GM12865 (cell line): ENCODE measurements at regions not wholly inside any gene's neighbourhood (a gene's known extent, or its start where the extent isn't known, plus 50 kb on each side); places are given as distances from the start of the nearest gene placed in this dataset.

ENCODE experiments used
- DNase-seq: peaks from one replicate; pipeline ENCODE4 v3.0.0; 2010; ENCODE audit warnings: low read depth
- H3K4me3 ChIP-seq: 2 replicates; pipeline ENCODE4 v1.5.1; 2011; ENCODE audit warnings: mild to moderate bottlenecking, low read depth, low read length, control low read depth
- TF ChIP-seq, protein P1 (sequence below): IDR thresholded peaks from 2 replicates; pipeline ENCODE4 v1.5.1; 2011; ENCODE audit warnings: low read length, control low read depth, low read depth, inconsistent platforms; ENCODE audit not compliant: insufficient read depth; ENCODE audit errors: missing control alignments

DNA sequence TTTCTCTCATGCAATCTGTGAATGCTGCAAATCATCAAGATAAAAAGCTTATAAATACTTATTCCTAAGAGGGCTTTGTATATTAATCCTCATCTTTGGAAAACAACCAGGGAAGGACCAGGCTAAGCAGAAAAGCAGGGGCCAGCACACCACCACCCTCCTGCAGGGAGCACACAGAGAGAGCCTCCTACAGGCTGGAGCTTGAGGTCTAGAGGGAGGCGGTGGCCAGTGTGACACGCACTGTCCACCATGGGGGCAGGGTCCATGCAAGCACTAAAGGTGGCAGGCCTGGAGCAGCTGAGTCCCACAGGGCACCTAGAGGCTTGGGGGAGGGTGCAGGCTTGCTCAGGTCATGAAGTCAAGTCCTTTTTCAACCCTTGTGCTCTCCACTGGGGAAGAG lies 236.9 kb downstream of the TACR3 start:
- H3K4me3 ChIP-seq = no peak overlapping the region
- no peak for DNase-seq
- TF ChIP-seq, protein P1, sequence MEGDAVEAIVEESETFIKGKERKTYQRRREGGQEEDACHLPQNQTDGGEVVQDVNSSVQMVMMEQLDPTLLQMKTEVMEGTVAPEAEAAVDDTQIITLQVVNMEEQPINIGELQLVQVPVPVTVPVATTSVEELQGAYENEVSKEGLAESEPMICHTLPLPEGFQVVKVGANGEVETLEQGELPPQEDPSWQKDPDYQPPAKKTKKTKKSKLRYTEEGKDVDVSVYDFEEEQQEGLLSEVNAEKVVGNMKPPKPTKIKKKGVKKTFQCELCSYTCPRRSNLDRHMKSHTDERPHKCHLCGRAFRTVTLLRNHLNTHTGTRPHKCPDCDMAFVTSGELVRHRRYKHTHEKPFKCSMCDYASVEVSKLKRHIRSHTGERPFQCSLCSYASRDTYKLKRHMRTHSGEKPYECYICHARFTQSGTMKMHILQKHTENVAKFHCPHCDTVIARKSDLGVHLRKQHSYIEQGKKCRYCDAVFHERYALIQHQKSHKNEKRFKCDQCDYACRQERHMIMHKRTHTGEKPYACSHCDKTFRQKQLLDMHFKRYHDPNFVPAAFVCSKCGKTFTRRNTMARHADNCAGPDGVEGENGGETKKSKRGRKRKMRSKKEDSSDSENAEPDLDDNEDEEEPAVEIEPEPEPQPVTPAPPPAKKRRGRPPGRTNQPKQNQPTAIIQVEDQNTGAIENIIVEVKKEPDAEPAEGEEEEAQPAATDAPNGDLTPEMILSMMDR = no peak

DNA sequence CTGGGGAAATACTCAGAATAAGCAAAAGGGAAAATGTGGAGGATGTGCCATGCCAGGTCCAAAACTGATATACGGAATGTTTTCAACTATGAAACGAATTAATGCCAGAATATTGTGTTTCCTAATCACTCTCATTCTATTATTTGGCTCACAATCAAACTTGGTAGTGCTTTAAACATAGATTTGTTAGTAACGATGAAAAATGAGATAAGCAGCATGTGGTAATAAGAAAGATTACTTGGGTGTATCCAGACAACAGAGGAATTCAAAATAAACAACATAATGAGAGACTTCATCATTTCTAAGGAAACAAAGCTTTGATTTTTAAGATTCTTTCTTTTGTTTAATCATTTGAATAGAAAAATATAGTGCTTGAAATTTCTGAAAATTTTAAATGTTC lies 237.3 kb downstream of the TACR3 start:
- DNase-seq = no peak
- TF ChIP-seq, protein P1 = no peak
- no peak overlapping the region for H3K4me3 ChIP-seq

DNA sequence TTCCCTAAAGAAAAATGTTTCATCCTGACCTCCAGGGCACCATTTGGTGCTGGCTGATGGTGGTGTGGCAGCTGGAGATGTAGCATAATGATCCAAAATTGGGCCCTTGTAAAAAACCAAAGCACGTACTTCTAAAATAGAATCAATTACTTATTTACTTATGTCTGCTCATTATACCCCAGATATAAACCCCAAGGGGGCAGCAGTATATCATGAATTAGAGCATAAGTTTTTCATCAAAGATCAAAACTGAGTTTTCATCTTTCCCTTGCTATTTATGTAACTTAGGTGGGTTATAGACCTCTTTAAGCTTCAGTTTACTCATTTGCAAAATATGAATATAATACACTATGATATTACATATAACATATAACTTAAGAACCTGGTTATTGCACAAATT lies 241.1 kb downstream of the TACR3 start:
- no peak for DNase-seq
- TF ChIP-seq, protein P1 = no peak
- H3K4me3 ChIP-seq = no peak overlapping the region

DNA sequence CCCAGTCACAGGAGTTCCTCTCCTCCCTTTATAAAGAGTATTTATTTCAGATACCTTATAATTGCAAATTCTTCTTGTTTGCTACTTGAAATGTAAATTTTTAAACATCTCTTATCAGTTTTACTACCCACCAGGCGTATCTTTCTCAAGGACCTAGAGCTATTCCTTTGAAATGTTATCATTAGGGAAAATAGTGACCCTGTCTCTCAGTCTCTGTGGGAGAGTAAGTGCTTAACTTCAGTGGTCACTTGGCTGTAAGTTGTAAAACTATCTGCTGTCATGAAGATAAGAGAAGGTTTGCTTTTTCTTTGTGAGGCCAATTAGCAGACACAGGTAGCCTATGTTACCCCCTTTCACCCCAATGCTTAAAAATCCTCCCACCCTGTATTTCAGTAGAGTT lies 241.6 kb downstream of the TACR3 start:
- no peak overlapping the region for H3K4me3 ChIP-seq
- TF ChIP-seq, protein P1 = no peak
- DNase-seq = no peak

DNA sequence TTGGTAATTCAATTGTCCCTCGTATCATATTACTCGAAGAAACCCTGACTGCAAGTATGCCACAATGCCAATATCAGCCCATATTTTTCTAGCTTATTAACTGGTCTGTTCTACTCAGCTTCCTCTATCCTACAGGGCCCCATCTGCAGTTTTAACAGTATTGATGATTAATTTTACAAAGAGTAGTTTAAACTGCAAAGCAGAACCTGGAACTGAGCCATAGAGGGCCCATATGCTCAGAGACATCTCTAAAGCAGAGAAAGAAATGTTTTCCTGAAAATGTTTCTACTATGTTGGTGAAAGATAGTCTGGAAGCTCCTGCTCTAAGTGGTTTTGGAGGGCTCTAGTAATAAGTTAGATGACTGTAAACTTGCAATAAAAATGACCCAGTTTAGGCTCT lies 259.4 kb upstream of the CENPE start:
- no peak for DNase-seq
- no peak overlapping the region for H3K4me3 ChIP-seq
- TF ChIP-seq, protein P1 = no peak

DNA sequence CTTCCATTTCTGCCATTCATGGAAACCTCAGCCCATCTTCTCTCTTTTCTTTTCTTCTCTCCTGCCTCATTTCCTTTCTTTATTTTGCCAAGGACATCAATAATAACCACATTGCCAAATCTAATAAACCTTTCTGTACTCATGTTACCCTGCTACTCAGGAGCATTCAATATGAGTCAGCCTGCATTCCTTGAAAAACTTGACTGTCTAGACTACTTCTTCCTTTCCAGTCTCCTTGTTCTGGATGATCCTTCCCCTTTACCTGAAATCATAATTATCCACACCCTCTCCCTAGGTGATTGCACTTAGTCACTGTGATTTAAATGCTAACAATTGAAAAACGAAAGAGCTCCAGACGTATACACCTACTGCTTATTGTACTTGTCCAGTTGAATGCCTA lies 253.2 kb upstream of the CENPE start:
- TF ChIP-seq, protein P1 = no peak
- H3K4me3 ChIP-seq = no peak overlapping the region
- no peak for DNase-seq

DNA sequence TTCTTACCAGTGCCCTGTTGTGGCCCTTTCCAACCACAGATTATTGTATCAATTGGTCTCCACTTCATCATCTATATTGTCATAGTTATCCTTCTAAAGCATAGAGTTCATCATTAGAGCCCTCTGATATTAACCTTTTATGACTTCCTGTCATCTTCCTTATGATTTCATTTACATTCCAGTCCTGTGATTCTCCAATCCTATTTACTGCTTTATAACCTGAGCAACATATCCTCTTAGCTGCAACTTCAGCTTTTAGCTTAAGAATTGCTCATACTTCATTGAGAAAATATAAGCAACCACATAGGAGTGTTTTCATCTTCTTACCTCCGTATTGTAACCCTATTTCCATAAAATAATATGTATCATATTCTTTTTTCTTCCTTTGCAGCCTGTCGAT lies 252.6 kb upstream of the CENPE start:
- TF ChIP-seq, protein P1 = no peak
- H3K4me3 ChIP-seq = no peak overlapping the region
- no peak for DNase-seq
